A673 (cell line): ENCODE measurements at regions not wholly inside any gene's neighbourhood (a gene's known extent, or its start where the extent isn't known, plus 50 kb on each side); places are given as distances from the start of the nearest gene placed in this dataset.

Source experiments
- CTCF ChIP-seq: fragments of 300-800, 200-600 bp; sonication (generic); conservative IDR thresholded peaks from 2 replicates; pipeline ENCODE4 v1.5.1; 2017; ENCODE audit warnings: low read depth, mild to moderate bottlenecking, antibody characterized with exemption, low read length, moderate library complexity, mixed read lengths
- EZH2 ChIP-seq: fragments of 200-600 bp; sonication (generic); IDR thresholded peaks from 2 replicates; pipeline ENCODE4 v1.6.1; 2017; ENCODE audit warnings: borderline replicate concordance, low read depth, mild to moderate bottlenecking, mixed read lengths, antibody characterized with exemption, low read length; ENCODE audit not compliant: poor library complexity, severe bottlenecking

- no peak for TF ChIP-seq CTCF
- no peak for TF ChIP-seq EZH2
Observed at GRCh38 chr2:67055387-67056304, 341.5 kb upstream of the ETAA1 start.
